ENCODE measurements at regions not wholly inside any gene's neighbourhood (a gene's known extent, or its start where the extent isn't known, plus 50 kb on each side); places are given as distances from the start of the nearest gene placed in this dataset.

DNA sequence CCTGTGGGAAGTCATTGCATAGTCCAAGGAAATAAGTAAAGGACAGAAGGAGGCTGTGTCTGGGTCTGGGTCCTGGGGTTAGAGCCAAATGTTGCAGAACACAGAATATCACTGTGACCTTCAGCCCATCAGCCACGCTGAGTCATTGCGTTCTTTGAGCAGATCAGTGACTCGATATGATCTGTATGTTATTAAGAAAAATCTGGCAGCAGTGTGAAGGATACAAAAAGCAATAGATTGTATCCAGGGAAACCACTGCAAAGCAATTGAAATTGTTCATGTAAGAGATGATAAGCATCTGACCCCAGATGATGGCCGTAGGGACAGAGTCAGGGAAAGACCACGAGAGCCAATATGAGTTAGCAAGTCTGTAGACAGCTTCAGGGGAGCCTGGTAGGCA is 1575.1 kb upstream of the SLC10A2 start:
- Histone ChIP-seq H3K27ac (no peak overlapping the region), H3K36me3 (no peaks in the 10 kb centered on the region), H3K27me3 (no peaks in the 10 kb centered on the region), H3K4me3 (no peak overlapping the region), H3K4me1 (no peaks in the 10 kb centered on the region), H3K9me3 (no peaks in the 10 kb centered on the region)
- TF ChIP-seq, protein P1, sequence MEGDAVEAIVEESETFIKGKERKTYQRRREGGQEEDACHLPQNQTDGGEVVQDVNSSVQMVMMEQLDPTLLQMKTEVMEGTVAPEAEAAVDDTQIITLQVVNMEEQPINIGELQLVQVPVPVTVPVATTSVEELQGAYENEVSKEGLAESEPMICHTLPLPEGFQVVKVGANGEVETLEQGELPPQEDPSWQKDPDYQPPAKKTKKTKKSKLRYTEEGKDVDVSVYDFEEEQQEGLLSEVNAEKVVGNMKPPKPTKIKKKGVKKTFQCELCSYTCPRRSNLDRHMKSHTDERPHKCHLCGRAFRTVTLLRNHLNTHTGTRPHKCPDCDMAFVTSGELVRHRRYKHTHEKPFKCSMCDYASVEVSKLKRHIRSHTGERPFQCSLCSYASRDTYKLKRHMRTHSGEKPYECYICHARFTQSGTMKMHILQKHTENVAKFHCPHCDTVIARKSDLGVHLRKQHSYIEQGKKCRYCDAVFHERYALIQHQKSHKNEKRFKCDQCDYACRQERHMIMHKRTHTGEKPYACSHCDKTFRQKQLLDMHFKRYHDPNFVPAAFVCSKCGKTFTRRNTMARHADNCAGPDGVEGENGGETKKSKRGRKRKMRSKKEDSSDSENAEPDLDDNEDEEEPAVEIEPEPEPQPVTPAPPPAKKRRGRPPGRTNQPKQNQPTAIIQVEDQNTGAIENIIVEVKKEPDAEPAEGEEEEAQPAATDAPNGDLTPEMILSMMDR (IDR thresholded peaks at IDR 0.05): no peak
- no peak for DNase-seq (ENCODE audit: low spot score in 2 of 2)
- intact Hi-C loops (cut with DNase I): no loop called here

DNA sequence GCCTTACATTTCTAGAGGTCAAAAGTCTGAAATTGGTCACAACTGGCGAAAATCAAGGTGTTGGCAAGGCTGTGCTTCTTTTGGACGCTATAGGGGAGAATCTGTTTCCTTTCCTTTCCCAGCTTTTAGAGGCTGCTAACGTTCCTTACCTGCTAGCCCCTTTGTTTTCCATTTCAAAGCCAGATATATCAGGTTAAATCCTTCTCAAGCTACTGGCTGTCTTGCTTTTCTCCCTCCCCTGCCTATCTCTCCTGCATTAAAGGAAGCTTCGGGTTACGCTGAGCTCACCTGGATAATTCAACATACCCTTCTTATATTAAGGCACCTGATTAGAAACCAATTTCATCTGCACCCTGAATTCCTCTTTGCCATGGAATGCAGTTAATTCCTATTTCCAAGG is 1569.7 kb upstream of the SLC10A2 start:
- H3K4me3 ChIP-seq: no peak overlapping the region
- H3K27ac ChIP-seq: no peak overlapping the region
- no peaks in the 10 kb centered on the region for H3K36me3 ChIP-seq
- H3K4me1 ChIP-seq: no peaks in the 10 kb centered on the region
- H3K9me3 ChIP-seq: no peaks in the 10 kb centered on the region
- DNase-seq (ENCODE audit: low spot score in 2 of 2): no peak
- TF ChIP-seq, protein P1 (IDR thresholded peaks at IDR 0.05): no peak
- H3K27me3 ChIP-seq: no peaks in the 10 kb centered on the region
- intact Hi-C loops (cut with DNase I): no loop called here

DNA sequence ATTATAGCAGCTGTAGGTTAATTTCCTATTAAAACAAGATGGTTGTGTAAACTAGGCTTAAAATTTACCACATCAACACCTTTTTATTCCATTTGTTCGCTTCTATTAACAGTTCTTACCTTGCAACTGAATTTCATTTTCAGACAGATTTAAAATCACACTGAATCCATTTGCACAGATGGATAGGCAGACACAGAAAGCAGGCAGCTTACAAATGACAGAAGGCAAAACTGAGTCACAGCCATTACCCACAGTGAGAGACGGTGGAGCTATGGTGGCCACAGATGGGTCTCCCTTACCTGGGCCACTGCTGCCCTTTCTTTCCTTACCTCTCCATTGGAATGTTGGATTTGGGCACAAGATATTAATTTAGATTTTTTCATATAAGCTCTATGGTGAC is 1567.8 kb upstream of the SLC10A2 start:
- no peaks in the 10 kb centered on the region for H3K36me3 ChIP-seq
- H3K9me3 ChIP-seq: no peaks in the 10 kb centered on the region
- no peak for DNase-seq (ENCODE audit: low spot score in 2 of 2)
- no peak overlapping the region for H3K27ac ChIP-seq
- intact Hi-C loops (cut with DNase I): no loop called here
- no peaks in the 10 kb centered on the region for H3K4me1 ChIP-seq
- TF ChIP-seq, protein P1 (IDR thresholded peaks at IDR 0.05): no peak
- no peaks in the 10 kb centered on the region for H3K27me3 ChIP-seq
- no peak overlapping the region for H3K4me3 ChIP-seq

DNA sequence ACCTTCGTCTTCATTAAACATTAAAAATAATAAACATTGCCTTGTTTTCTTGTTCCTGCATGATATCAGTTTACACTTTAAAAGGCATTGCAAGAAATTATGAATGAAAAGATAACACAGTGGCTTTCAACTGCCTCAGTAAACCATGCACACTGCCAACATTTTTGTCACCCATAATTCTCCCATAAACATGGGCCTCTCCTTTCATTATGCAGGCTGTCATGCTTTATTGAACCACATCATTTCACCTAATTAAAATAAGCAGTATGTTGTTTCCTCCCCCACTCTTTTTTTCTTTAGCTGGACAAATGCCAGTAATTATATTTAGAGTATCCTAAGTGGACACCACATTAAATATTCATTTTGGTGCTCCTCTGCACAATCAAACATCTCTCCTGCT is 1566.5 kb upstream of the SLC10A2 start:
- intact Hi-C loops (cut with DNase I): no loop called here

DNA sequence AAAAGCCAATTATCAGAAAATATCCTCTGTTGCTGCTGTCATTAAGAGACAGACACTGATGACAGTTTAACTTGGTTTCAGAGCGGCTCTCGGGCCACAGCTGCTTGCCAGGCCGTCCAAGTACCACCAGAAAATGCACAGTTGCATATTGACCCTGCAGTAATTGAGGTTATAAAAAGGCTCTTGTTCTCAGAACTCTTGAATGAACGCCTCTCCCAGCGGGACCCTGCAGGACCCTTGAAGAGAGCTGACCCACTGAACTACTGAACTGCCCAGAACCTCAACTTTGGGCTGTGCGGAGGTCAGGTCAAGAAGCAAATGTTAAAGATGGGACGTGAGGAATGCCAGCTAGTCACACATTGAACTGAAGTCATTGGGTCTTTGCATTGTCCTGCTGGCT is 1559.0 kb upstream of the SLC10A2 start:
- intact Hi-C loops (cut with DNase I): no loop called here
- H3K27me3 ChIP-seq: no peaks in the 10 kb centered on the region
- H3K9me3 ChIP-seq: no peaks in the 10 kb centered on the region
- no peak overlapping the region for H3K27ac ChIP-seq
- no peaks in the 10 kb centered on the region for H3K36me3 ChIP-seq
- no peak for DNase-seq (ENCODE audit: low spot score in 2 of 2)
- no peaks in the 10 kb centered on the region for H3K4me1 ChIP-seq
- TF ChIP-seq, protein P1 (IDR thresholded peaks at IDR 0.05): no peak
- H3K4me3 ChIP-seq: no peak overlapping the region

More for the DNA sequence above, 1566.5 kb upstream of the SLC10A2 start:
- Histone ChIP-seq H3K9me3 (no peaks in the 10 kb centered on the region), H3K4me3 (no peak overlapping the region), H3K27ac (no peak overlapping the region), H3K36me3 (no peaks in the 10 kb centered on the region), H3K4me1 (no peaks in the 10 kb centered on the region), H3K27me3 (no peaks in the 10 kb centered on the region)
- TF ChIP-seq, protein P1 (IDR thresholded peaks at IDR 0.05): no peak
- no peak for DNase-seq (ENCODE audit: low spot score in 2 of 2)

DNA sequence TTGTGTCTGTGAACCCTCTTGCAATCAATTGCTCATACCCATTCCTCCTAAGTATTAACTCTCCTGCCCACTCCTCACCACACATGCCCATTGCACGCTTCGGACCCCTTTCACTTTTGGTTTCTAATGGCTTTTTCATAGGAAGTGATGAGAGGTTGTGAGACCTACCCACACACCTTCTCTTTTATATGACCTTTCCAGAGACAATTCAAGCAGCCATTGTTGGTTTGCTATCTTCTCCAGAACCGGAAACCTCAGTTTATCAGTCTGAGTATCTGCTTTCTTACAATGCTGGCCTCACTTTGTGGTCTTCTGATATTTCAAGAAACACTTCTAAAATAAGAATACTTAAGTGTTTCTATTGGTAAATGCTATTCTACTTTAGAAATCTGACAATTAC is 1550.8 kb upstream of the SLC10A2 start:
- H3K4me1 ChIP-seq: no peaks in the 10 kb centered on the region
- no peak for DNase-seq (ENCODE audit: low spot score in 2 of 2)
- H3K4me3 ChIP-seq: no peak overlapping the region
- TF ChIP-seq, protein P1 (IDR thresholded peaks at IDR 0.05): no peak
- intact Hi-C loops (cut with DNase I): no loop called here
- no peaks in the 10 kb centered on the region for H3K27me3 ChIP-seq
- no peaks in the 10 kb centered on the region for H3K9me3 ChIP-seq
- H3K27ac ChIP-seq: no peak overlapping the region
- H3K36me3 ChIP-seq: no peaks in the 10 kb centered on the region

Measured in ascending aorta (tissue), 2 donors.